Amniotic stem cell (primary cell): ENCODE measurements at regions not wholly inside any gene's neighbourhood (a gene's known extent, or its start where the extent isn't known, plus 50 kb on each side); places are given as distances from the start of the nearest gene placed in this dataset.
A peak's percentile ranks its signal among the peaks of the same experiment; 100 is the strongest.

ENCODE experiments used
- DNase-seq: peaks from one replicate; lab custom pipeline; 2025; lab: John Stamatoyannopoulos, UW

GRCh38 chr13:76516586-76516985 is 369.6 kb downstream of the KCTD12 start:
- no peak for DNase-seq

DNA sequence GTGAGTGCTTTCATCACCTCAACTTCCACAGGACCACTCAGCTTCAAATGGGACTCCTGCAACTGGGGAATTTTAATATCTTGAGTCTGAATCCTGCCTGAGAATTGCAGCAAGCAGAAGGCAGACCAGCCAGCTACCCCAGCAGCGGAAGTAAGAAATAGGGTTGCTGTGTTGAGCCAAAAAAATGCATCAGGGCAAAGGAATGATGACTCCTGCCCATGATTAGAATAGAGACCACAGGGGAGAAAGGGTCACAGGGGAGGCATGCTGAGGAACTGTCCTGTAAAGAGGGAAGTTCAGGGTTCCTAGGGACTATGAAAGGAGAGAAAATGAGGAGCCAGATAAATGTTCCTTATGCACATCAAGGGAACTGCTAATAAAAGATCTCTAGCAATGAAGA is 370.2 kb downstream of the KCTD12 start:
- DNase-seq, result peak; percentile 41

- DNase-seq, result peak; percentile 70
Measured at GRCh38 chr13:76512721-76513145, 373.5 kb downstream of the KCTD12 start.

DNA sequence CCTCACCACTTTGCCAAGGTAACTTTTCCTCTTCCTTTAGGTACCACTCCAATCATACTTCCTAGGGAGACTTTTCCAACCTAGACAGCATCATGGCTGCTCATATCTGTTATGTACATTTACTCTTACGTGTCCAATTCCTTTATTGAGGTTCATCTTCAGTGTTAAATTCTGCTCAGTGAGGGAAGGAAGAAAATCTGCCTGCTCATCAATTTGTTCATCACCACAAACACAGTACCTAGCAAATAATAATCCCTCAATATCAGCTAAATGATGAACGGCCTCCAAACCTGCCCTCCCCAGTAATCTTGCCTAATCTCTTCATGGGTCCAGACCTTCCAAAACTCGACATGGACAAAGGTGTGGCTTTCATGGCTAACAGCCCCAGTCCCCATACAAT is 380.8 kb downstream of the KCTD12 start:
- DNase-seq, result no peak

GRCh38 chr13:76503766-76504165 is 382.4 kb downstream of the KCTD12 start:
- no peak for DNase-seq

DNA sequence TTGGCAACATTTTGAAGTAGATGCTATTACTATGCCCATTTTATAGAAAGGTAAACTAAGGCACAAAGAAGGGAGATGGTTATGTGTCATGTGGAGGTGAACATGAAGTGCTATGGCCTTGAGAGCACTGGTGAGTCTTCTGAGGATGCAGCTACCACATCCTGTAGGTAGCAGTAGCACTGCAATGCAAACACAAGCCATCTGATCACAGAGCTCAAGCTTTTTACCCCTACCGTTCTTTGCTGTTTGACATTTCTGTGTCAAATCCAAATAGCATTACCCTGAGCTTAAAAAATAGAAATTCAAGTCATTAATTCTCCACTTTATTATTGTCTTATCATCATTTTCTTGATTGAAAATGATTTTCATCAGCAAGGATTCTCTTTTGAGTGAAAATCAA is 382.9 kb downstream of the KCTD12 start:
- DNase-seq, result no peak

DNA sequence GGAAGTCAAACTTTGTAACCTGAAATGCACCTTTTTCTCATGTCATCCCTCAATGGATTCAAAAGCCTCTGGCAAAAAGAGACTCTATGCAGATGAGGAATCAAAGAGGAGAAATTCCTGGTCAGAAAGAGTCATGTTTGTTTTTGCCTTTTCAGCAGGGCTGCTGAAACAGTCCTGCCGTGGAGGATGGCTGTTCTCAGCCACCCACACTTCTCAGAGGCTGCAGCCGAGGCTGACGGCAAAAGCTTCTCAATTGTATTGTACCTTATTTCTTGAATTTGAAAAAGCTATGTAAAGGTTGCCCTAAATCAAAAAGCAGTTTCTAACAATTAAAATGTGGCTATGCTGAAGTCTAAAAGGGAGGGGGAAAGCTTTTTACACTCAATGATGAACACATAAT is 385.3 kb downstream of the KCTD12 start:
- no peak for DNase-seq

- no peak for DNase-seq
Measured at GRCh38 chr13:76499891-76500290, 386.3 kb downstream of the KCTD12 start.

- DNase-seq, result no peak
Measured at GRCh38 chr13:76489274-76489673, 396.9 kb downstream of the KCTD12 start.

- no peak for DNase-seq
Measured at GRCh38 chr13:76481738-76482137, 404.5 kb downstream of the KCTD12 start.

DNA sequence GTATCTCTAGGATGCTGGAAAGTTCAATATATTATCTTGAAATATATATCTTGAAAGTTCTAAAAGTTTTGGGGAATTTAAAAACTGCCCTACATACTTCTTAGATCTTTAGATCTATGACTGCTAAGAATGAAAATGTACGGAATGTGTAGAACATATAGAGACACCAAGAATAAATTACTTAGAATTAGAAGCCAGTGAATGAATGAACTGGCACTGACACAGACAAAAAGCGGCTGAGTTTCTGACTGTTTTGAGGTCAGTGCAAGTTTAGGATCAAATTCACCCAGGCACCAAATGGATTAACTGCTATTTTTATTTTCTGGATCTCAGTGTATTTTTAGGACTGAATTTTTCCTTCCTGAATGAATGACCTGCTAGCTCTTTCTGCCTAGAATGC is 411.2 kb downstream of the KCTD12 start:
- DNase-seq, result no peak

DNA sequence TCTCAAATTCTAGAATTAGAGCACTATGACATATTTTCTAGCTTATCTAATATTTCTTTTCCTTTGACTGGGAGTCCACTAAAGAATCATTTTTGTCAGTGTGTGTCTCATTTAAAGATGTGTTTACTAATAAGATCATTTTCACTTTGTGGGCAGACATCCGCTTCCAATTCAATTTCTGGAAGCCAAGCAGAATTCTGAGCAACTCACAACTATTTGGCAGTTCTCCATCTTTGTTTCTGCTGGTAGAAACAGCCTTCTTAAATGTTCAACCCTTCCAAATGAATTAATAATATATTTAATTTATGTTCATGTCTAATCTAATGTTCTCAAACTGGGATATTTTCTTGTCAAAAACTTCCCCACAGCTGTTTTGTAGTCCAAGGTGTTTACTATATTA is 411.8 kb downstream of the KCTD12 start:
- no peak for DNase-seq

GRCh38 chr13:76473552-76474134 is 412.6 kb downstream of the KCTD12 start:
- peak; percentile 68 for DNase-seq

DNA sequence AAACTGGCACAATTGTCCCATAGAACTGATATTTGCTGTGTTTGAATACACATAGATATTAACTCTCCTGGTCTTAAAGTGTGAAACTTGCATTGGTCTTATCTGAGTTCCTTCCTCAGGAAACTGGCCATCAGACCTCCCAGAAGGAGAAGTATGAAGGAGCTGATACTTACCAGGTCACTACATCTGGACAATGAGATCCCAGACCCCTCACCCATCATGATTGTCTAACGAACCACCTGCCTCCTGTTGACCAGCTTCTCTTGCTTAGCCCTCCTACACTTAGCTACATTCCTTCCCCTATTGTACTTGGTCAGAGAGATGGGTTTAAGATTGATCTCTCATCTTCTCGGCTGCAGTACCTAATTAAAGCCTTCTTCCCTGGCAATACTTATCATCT is 413.3 kb downstream of the KCTD12 start:
- no peak for DNase-seq

GRCh38 chr13:76471486-76471885 is 414.7 kb downstream of the KCTD12 start:
- no peak for DNase-seq

- no peak for DNase-seq
Measured at GRCh38 chr13:76470991-76471390, 415.2 kb downstream of the KCTD12 start.

- DNase-seq, result no peak
Measured at GRCh38 chr13:76466043-76466442, 420.2 kb downstream of the KCTD12 start.

GRCh38 chr13:76463314-76463713 is 422.9 kb downstream of the KCTD12 start:
- DNase-seq, result no peak

- no peak for DNase-seq
Measured at GRCh38 chr13:76461999-76462398, 424.2 kb downstream of the KCTD12 start.

DNA sequence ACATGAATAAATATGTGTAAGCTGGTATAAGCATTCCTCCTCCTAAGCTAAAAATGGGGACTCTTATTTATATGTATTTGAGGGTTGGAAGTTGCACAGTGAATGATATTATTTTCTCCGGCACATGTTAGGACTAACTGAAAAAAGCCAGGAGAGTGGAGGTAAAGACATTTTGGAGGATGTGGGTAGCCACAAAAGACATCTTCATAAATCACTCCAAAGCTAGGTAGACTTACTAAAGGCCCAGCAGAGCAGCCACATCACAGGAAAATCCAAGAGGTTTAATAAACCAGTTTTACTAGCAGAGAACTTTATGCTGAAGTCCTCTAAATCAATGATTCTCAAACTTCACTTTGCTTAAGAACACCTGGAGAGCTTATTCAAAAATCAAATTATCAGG is 424.7 kb downstream of the KCTD12 start:
- DNase-seq, result no peak

DNA sequence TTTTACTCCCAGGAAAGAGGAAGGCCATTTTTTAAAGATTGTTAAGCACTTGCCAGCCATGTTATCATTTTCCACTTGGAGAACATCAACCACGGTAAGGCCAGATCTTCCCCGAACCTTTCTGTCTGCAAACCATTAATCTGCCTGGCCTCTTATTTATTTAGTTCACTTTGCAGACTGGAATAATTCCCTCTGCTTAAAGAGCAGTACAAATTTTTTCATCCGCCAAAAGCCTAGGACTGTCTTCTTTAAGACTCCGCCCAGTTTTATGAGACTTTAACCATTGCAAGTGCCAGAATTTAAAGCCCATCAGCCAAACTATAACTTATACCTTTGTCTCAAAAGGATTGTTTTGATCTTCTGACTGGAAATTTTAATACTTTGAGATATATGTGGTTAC is 426.3 kb downstream of the KCTD12 start:
- no peak for DNase-seq

GRCh38 chr13:76455960-76456359 is 430.2 kb downstream of the KCTD12 start:
- DNase-seq, result no peak

- no peak for DNase-seq
Measured at GRCh38 chr13:76454991-76455390, 431.2 kb downstream of the KCTD12 start.

DNA sequence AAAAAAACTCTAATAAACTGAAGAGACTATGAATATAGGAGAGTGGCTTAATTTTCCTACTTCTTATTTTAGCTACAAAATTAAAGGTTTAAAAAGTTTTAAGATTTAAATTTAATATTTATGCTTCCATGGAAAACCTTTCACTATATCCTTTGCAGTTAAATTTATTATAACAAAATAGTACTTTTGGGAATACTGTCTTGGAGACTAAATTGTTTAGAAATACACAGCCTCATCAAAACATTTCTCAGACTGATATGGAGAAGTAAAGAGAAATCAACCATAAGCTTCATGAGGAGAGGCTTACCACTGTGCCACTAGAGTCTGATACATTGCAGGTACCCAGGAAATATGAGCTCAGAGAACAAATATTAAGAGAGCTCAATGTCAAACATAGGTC is 436.5 kb downstream of the KCTD12 start:
- DNase-seq, result no peak

DNA sequence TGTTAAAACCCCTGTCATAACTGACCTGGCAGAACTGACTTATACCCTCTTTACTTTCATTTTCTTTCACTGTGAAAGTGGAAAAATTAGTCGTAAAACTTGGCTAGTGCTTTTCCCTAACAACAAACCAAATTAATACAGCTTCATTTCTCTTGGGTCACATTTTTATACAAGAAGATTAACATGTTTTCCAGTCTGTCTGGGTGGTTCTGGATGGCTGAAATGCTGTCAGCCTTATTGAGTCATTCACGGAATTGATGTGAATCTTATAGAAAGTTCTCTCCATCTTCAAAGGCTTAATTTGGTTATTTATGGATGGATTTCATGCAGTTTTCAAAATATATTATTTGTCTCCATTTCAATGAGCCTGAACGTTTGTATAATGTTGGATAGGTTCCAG is 440.0 kb downstream of the KCTD12 start:
- no peak for DNase-seq
